NCI-H2196 treated with DMSO at 0.1 percent for 48 hours (cell line): ENCODE measurements at regions not wholly inside any gene's neighbourhood (a gene's known extent, or its start where the extent isn't known, plus 50 kb on each side); places are given as distances from the start of the nearest gene placed in this dataset.

Experiments used
- DNase-seq: peaks from one replicate; lab custom pipeline; 2025; ENCODE audit not compliant: unreplicated experiment; lab: John Stamatoyannopoulos, UW

DNA sequence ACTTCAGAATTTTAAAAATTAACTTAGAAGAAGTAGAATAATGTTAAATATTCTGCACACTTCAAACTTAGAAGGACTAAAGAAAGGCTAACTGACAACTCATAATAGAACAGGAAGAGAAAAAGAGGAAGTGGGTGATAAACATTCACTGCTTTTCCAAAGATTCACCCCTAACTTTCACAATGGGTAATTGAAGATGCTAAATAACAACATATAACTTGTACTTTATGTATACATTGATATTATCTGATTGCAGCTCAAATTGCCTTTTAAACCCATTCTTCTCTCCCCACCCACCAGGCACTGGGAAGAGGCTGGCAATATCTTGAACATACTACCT, 376.6 kb downstream of the EFNA5 start:
- no peak for DNase-seq

DNA sequence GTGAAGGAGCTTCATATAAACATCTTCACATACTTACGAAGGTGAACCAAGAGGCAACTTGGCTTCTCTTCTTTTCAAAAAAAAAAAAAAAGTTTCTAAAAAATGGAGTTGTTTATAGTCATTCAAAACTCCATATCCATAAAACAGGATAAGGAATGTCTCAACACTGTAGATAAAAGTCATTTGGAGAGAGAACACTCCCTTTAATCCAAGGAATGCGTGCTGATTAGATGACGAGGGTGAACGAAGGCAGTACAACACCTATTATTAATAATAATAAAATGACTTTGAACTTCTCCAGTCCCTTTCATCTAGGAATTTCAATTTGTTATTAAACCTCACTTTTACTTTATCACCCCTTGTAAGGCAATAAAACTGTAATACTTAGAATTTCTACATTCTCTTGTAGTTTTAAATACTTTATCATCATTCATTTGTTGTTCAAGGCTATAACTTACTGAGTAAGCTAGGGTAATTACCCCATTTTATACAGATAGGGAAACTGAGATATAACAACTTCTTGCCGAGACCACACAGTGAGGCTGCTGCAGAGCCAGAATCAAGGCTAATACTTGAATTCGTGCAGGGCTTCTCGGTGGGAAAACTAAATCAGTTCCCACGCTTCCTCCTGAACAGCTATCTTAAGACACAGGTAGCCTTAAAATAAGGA, 377.1 kb downstream of the EFNA5 start:
- DNase-seq = no peak

DNA sequence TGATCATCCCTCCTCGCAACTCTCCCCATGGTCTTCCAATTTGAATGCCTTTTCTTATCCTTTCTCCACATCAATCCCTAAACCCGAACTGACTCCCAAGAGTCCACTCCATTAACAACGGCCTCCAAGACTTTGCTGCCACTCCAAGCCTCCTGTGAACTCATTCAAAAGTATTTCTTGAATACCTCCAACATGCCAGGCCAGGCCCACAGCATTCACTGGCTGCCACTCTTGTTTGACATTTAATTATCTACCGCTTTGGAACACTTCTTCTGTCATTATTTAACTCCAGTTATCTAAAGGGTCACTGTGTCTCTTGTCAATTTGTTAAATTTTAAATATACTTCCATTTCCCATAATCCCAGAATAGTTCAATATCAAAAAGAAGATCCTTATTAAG, 378.9 kb downstream of the EFNA5 start:
- DNase-seq = no peak

DNA sequence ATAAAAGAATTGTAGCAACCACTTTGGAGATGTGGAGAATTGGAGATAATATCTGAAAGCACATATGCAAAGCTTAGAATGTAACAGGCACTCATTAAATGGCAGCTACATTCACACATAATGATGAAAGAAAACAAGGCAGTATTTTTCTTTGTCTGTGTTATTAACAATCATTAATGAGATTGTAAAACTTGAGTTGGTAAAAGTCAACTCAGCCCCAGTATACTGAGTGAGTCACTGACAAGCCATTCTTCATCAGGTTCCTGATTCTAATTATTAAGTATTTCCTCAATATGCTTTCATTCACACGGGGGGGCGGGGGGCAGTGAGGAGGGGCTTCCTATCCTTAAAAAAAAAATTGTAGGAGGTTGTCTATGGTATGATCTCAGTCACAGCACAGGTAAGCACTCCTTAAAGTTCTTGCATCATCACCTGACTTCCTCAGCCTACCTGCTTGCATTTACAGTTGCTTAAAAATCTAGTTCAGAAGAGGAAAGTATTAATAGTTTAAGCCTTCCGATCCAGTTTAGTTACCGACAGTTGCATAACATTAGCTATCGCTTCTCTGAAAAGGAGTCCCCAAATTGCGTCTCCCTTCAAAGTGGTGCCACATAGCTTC, 379.8 kb downstream of the EFNA5 start:
- no peak for DNase-seq

DNA sequence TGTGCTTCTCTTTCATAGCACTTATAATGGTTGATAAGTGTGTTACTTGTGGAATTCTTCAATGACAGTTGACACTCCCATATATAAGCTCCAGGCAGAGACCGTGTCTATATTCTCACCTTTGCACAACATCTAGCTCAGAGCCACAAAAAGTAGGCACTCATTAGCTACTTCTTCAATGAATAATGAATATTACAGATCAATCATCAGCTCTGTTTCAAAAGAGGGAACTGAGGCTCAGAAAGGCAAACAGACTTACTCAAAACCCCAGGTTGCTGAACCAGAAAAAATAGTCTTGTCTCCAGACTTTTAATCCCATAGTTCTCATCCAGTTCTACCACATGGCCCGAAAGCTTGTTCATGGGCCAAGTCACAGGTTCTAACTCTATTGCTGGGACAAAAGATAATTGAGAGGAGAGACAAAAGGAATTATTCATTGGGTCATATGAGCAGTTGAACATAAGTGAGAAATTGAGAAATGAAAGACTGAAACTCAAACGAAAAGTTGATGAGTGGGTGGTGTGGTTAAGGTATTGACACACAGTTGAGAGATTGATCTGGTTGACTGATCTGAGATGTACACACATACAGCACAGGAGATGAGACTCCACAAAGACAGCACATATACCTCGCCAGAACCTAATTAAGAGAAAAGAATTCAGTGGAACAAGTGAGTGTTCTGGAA, 381.6 kb downstream of the EFNA5 start:
- DNase-seq = no peak

GRCh38 chr5:107286447-107287098, 384.2 kb downstream of the EFNA5 start:
- DNase-seq = no peak

- DNase-seq = no peak
Measured at GRCh38 chr5:107285772-107286171, 385.0 kb downstream of the EFNA5 start.

DNA sequence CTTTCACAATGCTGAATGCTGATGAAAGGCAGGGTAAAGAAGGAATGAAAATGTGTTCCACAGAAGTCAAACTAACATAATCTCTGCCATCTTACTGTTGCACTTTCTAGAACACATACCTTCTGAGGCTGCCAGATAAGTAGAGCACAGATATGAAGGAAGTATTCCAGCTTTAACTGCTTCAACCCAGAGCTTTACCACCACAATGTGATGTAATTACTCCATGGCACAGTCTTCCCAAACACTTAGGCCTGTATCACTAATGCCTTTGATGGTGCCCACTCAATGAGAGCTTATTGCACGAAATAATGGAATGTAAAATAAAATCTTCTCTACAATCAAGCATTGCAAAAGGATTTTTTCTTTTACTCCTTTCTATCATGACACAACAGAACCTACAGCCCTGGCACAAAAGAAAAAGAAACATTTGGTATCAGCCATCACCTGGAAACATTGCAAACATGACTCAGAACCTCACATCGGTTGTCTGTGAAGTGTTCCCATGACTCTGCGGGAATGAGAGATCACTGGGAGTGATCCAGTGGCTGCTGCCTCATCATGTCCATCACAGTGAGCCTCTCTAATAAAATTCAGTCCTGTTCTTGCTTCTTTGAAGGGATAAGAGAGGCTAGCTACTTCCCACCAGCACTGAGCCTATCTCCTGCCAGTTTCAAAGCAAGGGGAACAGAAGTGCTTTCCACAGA, 385.8 kb downstream of the EFNA5 start:
- no peak for DNase-seq

DNA sequence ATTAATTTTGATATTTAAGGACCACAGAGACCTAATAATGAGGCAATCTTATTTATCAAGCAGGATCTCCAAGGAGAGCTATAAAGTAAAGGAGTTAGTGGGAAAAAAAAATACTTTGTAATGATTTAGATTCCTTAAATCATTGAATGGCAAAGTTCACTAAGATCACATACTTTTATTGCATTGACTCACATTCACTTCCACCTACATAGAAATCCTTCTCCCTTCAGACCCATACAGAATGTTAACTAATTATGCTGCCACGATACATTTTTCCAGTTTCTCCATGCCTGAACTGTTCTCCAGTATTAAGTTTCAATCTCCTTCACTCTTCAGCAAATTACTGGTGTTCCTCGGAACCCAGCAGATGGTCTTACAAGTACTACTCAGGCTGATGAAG, 388.7 kb downstream of the EFNA5 start:
- no peak for DNase-seq

DNA sequence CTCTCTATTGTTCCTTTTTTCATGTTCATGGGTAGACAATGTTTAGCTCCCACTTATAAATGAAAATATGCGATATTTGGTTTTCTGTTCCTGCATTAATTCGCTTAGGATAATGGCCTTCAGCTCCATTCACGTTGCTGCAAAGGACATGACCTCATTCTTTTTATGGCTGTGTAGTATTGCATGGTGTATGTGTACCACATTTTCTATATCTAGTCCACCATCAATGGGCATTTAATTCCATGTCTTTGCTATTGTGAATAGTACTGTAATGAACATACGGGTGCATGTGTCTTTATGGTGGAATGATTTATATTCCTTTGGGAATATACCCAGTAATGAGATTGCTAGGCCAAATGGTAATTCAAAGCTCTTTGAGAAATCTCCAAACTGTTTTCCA, 392.0 kb downstream of the EFNA5 start:
- no peak for DNase-seq

- no peak for DNase-seq
Measured at GRCh38 chr5:107277485-107278125, 393.1 kb downstream of the EFNA5 start.

- DNase-seq = no peak
Measured at GRCh38 chr5:107275333-107275732, 395.4 kb downstream of the EFNA5 start.

GRCh38 chr5:107274571-107274970, 396.2 kb downstream of the EFNA5 start:
- no peak for DNase-seq

- DNase-seq = no peak
Measured at GRCh38 chr5:107272954-107273353, 397.8 kb downstream of the EFNA5 start.

DNA sequence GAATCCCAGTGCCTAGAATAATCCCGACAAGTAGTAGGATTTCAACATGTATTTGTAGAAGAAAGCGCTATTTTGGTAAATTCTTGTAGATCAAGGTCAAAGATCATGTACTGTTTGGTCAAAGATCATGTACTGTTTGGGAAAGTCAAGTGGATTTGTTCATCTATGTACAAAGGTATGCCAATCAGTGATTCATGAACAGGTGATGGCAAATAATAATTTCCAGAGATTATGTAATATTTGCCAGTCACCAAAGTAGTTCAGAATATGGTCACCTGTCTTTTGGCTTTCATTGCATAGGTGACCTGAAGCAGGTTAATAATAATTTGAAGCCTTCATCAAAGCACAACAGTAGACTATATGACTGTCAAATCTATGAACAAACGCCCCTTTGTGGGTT, 398.2 kb downstream of the EFNA5 start:
- no peak for DNase-seq

- DNase-seq = no peak
Measured at GRCh38 chr5:107271682-107272350, 398.9 kb downstream of the EFNA5 start.

DNA sequence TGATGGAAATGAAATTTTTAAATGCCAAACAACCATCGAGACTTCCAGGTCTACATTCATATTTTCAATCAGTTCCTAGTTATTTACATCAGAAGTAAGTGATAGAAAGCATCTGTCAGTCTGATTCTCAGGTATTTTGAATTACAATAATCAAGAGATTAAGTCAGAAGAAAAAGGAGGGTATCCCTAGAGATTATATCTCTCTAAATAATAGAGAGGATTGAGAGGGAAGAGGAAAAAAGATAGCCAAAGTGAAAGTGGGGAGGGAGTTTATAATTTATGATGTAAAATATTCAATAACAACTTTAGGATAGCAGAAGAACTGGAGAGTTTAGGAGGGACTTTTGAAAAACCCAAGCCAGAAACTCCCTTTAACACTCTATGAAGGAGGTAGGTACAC, 400.2 kb downstream of the EFNA5 start:
- DNase-seq = no peak

DNA sequence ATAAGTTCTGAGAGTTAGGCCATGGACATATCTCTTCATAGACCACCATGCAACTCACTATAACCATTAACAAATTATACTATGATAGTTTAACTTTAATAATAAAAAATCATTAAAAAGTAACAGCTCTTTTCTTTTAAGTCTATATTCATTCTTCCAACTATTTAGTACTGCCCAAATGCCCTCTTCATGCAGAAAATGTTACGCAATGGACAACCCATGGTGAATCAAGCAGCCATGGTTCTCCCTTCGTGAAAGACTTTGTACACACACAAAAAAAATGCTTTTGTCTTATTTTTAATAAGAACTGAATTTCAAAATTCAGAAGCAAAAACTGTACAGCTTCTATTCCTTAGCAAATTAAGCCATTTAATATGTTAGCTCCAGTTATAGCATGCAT, 401.1 kb downstream of the EFNA5 start:
- DNase-seq = no peak

GRCh38 chr5:107269256-107269655, 401.5 kb downstream of the EFNA5 start:
- DNase-seq = no peak

GRCh38 chr5:107268241-107268640, 402.5 kb downstream of the EFNA5 start:
- DNase-seq = no peak
